H9 (cell line): ENCODE measurements at regions not wholly inside any gene's neighbourhood (a gene's known extent, or its start where the extent isn't known, plus 50 kb on each side); places are given as distances from the start of the nearest gene placed in this dataset.
A peak's percentile ranks its signal among the peaks of the same experiment; 100 is the strongest.

Experiments
- DNase-seq: peaks from one replicate; pipeline ENCODE4 v3.0.0-alpha.2; 2017
- H2AFZ ChIP-seq: one replicate; pipeline ENCODE4 v1.6.1; 2013; ENCODE audit warnings: mild to moderate bottlenecking, low read length, control low read depth, moderate library complexity
- H2AK5ac ChIP-seq: 2 replicates; pipeline ENCODE4 v1.6.1; 2013; ENCODE audit warnings: low read length, control low read depth, mixed read lengths; ENCODE audit not compliant: insufficient read length
- H2BK120ac ChIP-seq: one replicate; pipeline ENCODE4 v1.6.1; 2013; ENCODE audit warnings: low read depth, mild to moderate bottlenecking, low read length, control low read depth, inconsistent platforms; ENCODE audit not compliant: poor library complexity, severe bottlenecking
- H2BK12ac ChIP-seq: 2 replicates; pipeline ENCODE4 v1.6.1; 2013; ENCODE audit warnings: low read length, control low read depth, mixed read lengths, low read depth; ENCODE audit not compliant: insufficient read length
- H2BK15ac ChIP-seq: 2 replicates; pipeline ENCODE4 v1.6.1; 2013; ENCODE audit warnings: low read depth, low read length, control low read depth
- H2BK20ac ChIP-seq: one replicate; pipeline ENCODE4 v1.6.1; 2013; ENCODE audit warnings: low read depth, mild to moderate bottlenecking, low read length, control low read depth, inconsistent platforms; ENCODE audit not compliant: poor library complexity, severe bottlenecking
- H2BK5ac ChIP-seq: 2 replicates; pipeline ENCODE4 v1.6.1; 2013; ENCODE audit warnings: low read length, control low read depth, mixed read lengths; ENCODE audit not compliant: insufficient read length
- H3K14ac ChIP-seq: 2 replicates; pipeline ENCODE4 v1.6.1; 2013; ENCODE audit warnings: low read length, control low read depth; ENCODE audit not compliant: insufficient read depth
- H3K18ac ChIP-seq: 2 replicates; pipeline ENCODE4 v1.6.1; 2013; ENCODE audit warnings: low read depth, mild to moderate bottlenecking, mixed read lengths, low read length, control low read depth; ENCODE audit not compliant: insufficient read length
- H3K23ac ChIP-seq: 2 replicates; pipeline ENCODE4 v1.6.1; 2013; ENCODE audit warnings: low read length, control low read depth, mixed read lengths, low read depth; ENCODE audit not compliant: insufficient read length
- H3K23me2 ChIP-seq: 2 replicates; pipeline ENCODE4 v1.6.1; 2013; ENCODE audit warnings: low read depth, mild to moderate bottlenecking, mixed read lengths, low read length, control low read depth; ENCODE audit not compliant: insufficient read length, poor library complexity, severe bottlenecking
- H3K27ac ChIP-seq: 2 replicates; pipeline ENCODE4 v1.5.1; 2013; ENCODE audit warnings: low read length, control low read depth, mixed read lengths, low read depth; ENCODE audit not compliant: insufficient read length
- H3K27me3 ChIP-seq: 2 replicates; pipeline ENCODE4 v1.6.1; 2013; ENCODE audit warnings: low read length, control low read depth, inconsistent platforms; ENCODE audit not compliant: insufficient read depth
- H3K4ac ChIP-seq: 2 replicates; pipeline ENCODE4 v1.6.1; 2013; ENCODE audit warnings: low read depth, mild to moderate bottlenecking, control low read depth, inconsistent platforms, low read length, moderate library complexity
- H3K4me1 ChIP-seq: 2 replicates; pipeline ENCODE4 v1.6.1; 2013; ENCODE audit warnings: low read length, control low read depth, inconsistent platforms; ENCODE audit not compliant: insufficient read depth
- H3K4me2 ChIP-seq: 2 replicates; pipeline ENCODE4 v1.6.1; 2013; ENCODE audit warnings: low read length, control low read depth, mixed read lengths; ENCODE audit not compliant: insufficient read length, insufficient read depth
- H3K56ac ChIP-seq: 2 replicates; pipeline ENCODE4 v1.6.1; 2013; ENCODE audit warnings: low read depth, mild to moderate bottlenecking, mixed read lengths, low read length, control low read depth; ENCODE audit not compliant: insufficient read length
- H3K79me1 ChIP-seq: 2 replicates; pipeline ENCODE4 v1.6.1; 2013; ENCODE audit warnings: low read depth, mild to moderate bottlenecking, moderate library complexity, low read length, control low read depth, inconsistent platforms; ENCODE audit not compliant: insufficient read depth, poor library complexity, severe bottlenecking
- H3K79me2 ChIP-seq: 2 replicates; pipeline ENCODE4 v1.6.1; 2013; ENCODE audit warnings: low read length, control low read depth, inconsistent platforms; ENCODE audit not compliant: insufficient read depth
- H3K9ac ChIP-seq: 2 replicates; pipeline ENCODE4 v1.6.1; 2013; ENCODE audit warnings: low read length, control low read depth, mixed read lengths; ENCODE audit not compliant: insufficient read length; ENCODE audit errors: extremely low read depth
- H3K9me3 ChIP-seq: one replicate; pipeline ENCODE4 v1.6.1; 2013; ENCODE audit warnings: low read depth, low read length, inconsistent platforms; ENCODE audit not compliant: control insufficient read depth
- H3T11ph ChIP-seq: one replicate; pipeline ENCODE4 v1.6.1; 2013; ENCODE audit warnings: mild to moderate bottlenecking, low read length, control low read depth, inconsistent platforms
- H4K20me1 ChIP-seq: one replicate; pipeline ENCODE4 v1.6.1; 2013; ENCODE audit not compliant: control insufficient read depth, insufficient read length, insufficient read depth
- H4K5ac ChIP-seq: 2 replicates; pipeline ENCODE4 v1.6.1; 2013; ENCODE audit warnings: low read depth, mild to moderate bottlenecking, mixed read lengths, low read length, control low read depth; ENCODE audit not compliant: insufficient read length
- H4K8ac ChIP-seq: replicated peaks from 2 replicates; pipeline ENCODE4 v1.6.1; 2013; ENCODE audit warnings: low read length, control low read depth, mixed read lengths, low read depth; ENCODE audit not compliant: insufficient read length
- H4K91ac ChIP-seq: 2 replicates; pipeline ENCODE4 v1.6.1; 2013; ENCODE audit warnings: low read depth, mild to moderate bottlenecking, moderate library complexity, mixed read lengths, low read length, control low read depth; ENCODE audit not compliant: insufficient read length
- H3K27ac Mint-ChIP-seq, 3 experiments: 2 replicates in 2 of 3; 3 replicates in 1 of 3; pipeline ENCODE4 v1.8.0; 2020 to 2021; ENCODE audit warnings: mixed read lengths in 3 of 3, mild to moderate bottlenecking in 1 of 3, moderate library complexity in 1 of 3
- H3K27me3 Mint-ChIP-seq: 2 replicates; pipeline ENCODE4 v1.8.0; 2021; ENCODE audit warnings: low read depth, mild to moderate bottlenecking, moderate library complexity, mixed read lengths
- H3K36me3 Mint-ChIP-seq, 3 experiments: 2 replicates in 2 of 3; 3 replicates in 1 of 3; pipeline ENCODE4 v1.8.0; 2020 to 2021; ENCODE audit warnings: low read depth in 3 of 3, mixed read lengths in 3 of 3; ENCODE audit not compliant: insufficient read depth in 1 of 3
- H3K4me1 Mint-ChIP-seq, 2 experiments: 2 replicates each; pipeline ENCODE4 v1.8.0; 2020; ENCODE audit warnings: mixed read lengths in 2 of 2
- H3K4me3 Mint-ChIP-seq, 2 experiments: 2 replicates in 1 of 2; 3 replicates in 1 of 2; pipeline ENCODE4 v1.8.0; 2020 to 2021; ENCODE audit warnings: mild to moderate bottlenecking in 2 of 2, mixed read lengths in 2 of 2, moderate library complexity in 1 of 2
- H3K9me3 Mint-ChIP-seq, 2 experiments: 2 replicates in 1 of 2; 3 replicates in 1 of 2; pipeline ENCODE4 v1.8.0; 2020; ENCODE audit warnings: mild to moderate bottlenecking in 2 of 2, mixed read lengths in 2 of 2, moderate library complexity in 1 of 2
- CTCF ChIP-seq: fragments of 200-600 bp; sonication (generic); conservative IDR thresholded peaks from 3 replicates; pipeline ENCODE4 v1.8.0; 2021; ENCODE audit warnings: antibody characterized with exemption, mild to moderate bottlenecking
- WGBS: extraction: QIAGEN DNeasy Blood & Tissue Kit; methylation state at CpG from one replicate; pipeline ENCODE4 v1.1.7; 2013; ENCODE audit warnings: missing lambda C conversion rate, low lambda C conversion rate, mixed read lengths; ENCODE audit not compliant: insufficient read length; ENCODE audit errors: extremely low coverage; 5-methylcytosine and 5-hydroxymethylcytosine counted together

- peak overlapping the region; percentile 22 for H4K5ac ChIP-seq
- H3K4me1 Mint-ChIP-seq, result peaks cover 12 to 16% of the 10 kb centered on the region in 2 experiments
- peak overlapping the region; percentile 59 for H2AFZ ChIP-seq
- no peak overlapping the region for H2BK120ac ChIP-seq
- H3K36me3 Mint-ChIP-seq, result no peaks in the 10 kb centered on the region; a peak in 1 of 7 replicates
- H3K27me3 Mint-ChIP-seq, result no peaks in the 10 kb centered on the region
- peak overlapping the region; percentile 2 for H3K27ac ChIP-seq
- peak overlapping the region; percentile 66 to 70 for H3K4me3 Mint-ChIP-seq
- H2BK15ac ChIP-seq, result no peak overlapping the region
- peak overlapping the region; percentile 75 for H3K4me2 ChIP-seq
- peak; percentile 69 for DNase-seq
- H3K23me2 ChIP-seq, result no peaks in the 10 kb centered on the region
- H2AK5ac ChIP-seq, result no peak overlapping the region
- no peak overlapping the region for H3T11ph ChIP-seq
- no peak overlapping the region for H4K91ac ChIP-seq
- no peak overlapping the region for H2BK5ac ChIP-seq
- no CpG with 5 or more reads among the region's 20 CpGs for WGBS
- H3K18ac ChIP-seq, result no peak overlapping the region
- no peaks in the 10 kb centered on the region for H3K79me2 ChIP-seq
- peak overlapping the region; percentile 16 for H3K9ac ChIP-seq
- no peaks in the 10 kb centered on the region for H3K79me1 ChIP-seq
- H3K23ac ChIP-seq, result no peak overlapping the region
- H2BK12ac ChIP-seq, result no peak overlapping the region
- no peaks in the 10 kb centered on the region for H3K27me3 ChIP-seq
- no peak overlapping the region for H2BK20ac ChIP-seq
- H3K27ac Mint-ChIP-seq, result peak overlapping the region in 2 of 3 experiments; percentile 85 to 95; a peak in 5 of 7 replicates
- H3K9me3 ChIP-seq, result no peaks in the 10 kb centered on the region
- H3K14ac ChIP-seq, result 0 out of 2 replicates have a peak overlapping the region, but pooled peaks have one; percentile 55
- TF ChIP-seq CTCF, result no peak
- H3K9me3 Mint-ChIP-seq, result no peaks in the 10 kb centered on the region; a peak in 1 of 5 replicates
- H3K56ac ChIP-seq, result no peak overlapping the region
- no peaks in the 10 kb centered on the region for H4K20me1 ChIP-seq
- H3K4ac ChIP-seq, result no peak overlapping the region
- H3K4me1 ChIP-seq, result no peaks in the 10 kb centered on the region
- H4K8ac ChIP-seq, result no peak overlapping the region
Measured at GRCh38 chr4:184548648-184549341, 74.4 kb upstream of the IRF2 start.
